GM12878 (cell line): ENCODE measurements at regions not wholly inside any gene's neighbourhood (a gene's known extent, or its start where the extent isn't known, plus 50 kb on each side); places are given as distances from the start of the nearest gene placed in this dataset.

ENCODE experiments used
- ATAC-seq: fragments of 200-7000 bp; cut with Tn5 transposase; 3 replicates; pipeline ENCODE4 v1.9.1; 2020; ENCODE audit warnings: mild to moderate bottlenecking, moderate library complexity
- BruUV-seq: library from RNA; stranded (reverse); fragments of 400-500 nt; replicated peaks from 2 replicates; lab custom pipeline; 2021; lab: Mats Ljungman, UMichigan
- CTCF ChIA-PET: fragments of 300-600 bp; sonication (Branson Sonifier 250); formaldehyde crosslinking; extraction: SDS; loops from one replicate; lab custom pipeline; 2021; ENCODE audit warnings: inconsistent platforms; lab: Yijun Ruan, JAX
- POLR2A ChIA-PET: fragments of 350-600 bp; formaldehyde crosslinking; extraction: SDS; loops from one replicate; lab custom pipeline; 2021; ENCODE audit warnings: inconsistent platforms; lab: Charles Lee
- RAD21 ChIA-PET: fragments of 300-600 bp; sonication (Branson Sonifier 250); formaldehyde crosslinking; loops from one replicate; lab custom pipeline; 2023; ENCODE audit warnings: antibody characterized with exemption; ENCODE audit not compliant: unreplicated experiment; lab: Charles Lee
- SMC1A ChIA-PET: fragments of 300-600 bp; sonication (Branson Sonifier 250); formaldehyde crosslinking; loops from one replicate; lab custom pipeline; 2023; ENCODE audit not compliant: unreplicated experiment, uncharacterized antibody; lab: Charles Lee
- DNase-seq: peaks from one replicate; pipeline ENCODE4 v3.0.0-alpha.2; 2011; ENCODE audit warnings: low read depth, low spot score
- FAIRE-seq: peaks from 3 replicates; lab custom pipeline; 2011; peaks lifted over from hg19 to GRCh38; lab: Jason Lieb, UNC
- H2AFZ ChIP-seq: 2 replicates; pipeline ENCODE4 v1.6.0; 2011; ENCODE audit warnings: low read depth, low read length, control low read depth; ENCODE audit not compliant: control insufficient read depth
- H3K27ac ChIP-seq: 2 replicates; pipeline ENCODE4 v1.5.1; 2011; ENCODE audit warnings: control low read depth; ENCODE audit not compliant: control insufficient read depth, insufficient read depth
- H3K27me3 ChIP-seq, 2 experiments: replicated peaks in 1 of 2; 2 replicates each; pipeline versions ENCODE4 v1.6.0 to v1.6.1; 2011; ENCODE audit warnings: low read length in 1 of 2; ENCODE audit not compliant: control insufficient read depth in 2 of 2, insufficient read depth in 2 of 2
- H3K36me3 ChIP-seq, 2 experiments: 2 replicates each; pipeline ENCODE4 v1.5.1; 2011; ENCODE audit warnings: low read length in 1 of 2; ENCODE audit not compliant: control insufficient read depth in 2 of 2, insufficient read depth in 2 of 2
- H3K4me1 ChIP-seq: 2 replicates; pipeline ENCODE4 v1.6.1; 2011; ENCODE audit warnings: mild to moderate bottlenecking, low read length, moderate library complexity, mixed read lengths; ENCODE audit not compliant: control insufficient read depth, insufficient read depth
- H3K4me2 ChIP-seq: 2 replicates; pipeline ENCODE4 v1.6.0; 2011; ENCODE audit warnings: control low read depth; ENCODE audit not compliant: control insufficient read depth, insufficient read depth
- H3K4me3 ChIP-seq: fragments of 200-600 bp; sonication (generic); 2 replicates; pipeline ENCODE4 v1.5.1; 2016
- H3K79me2 ChIP-seq: 2 replicates; pipeline ENCODE4 v1.6.0; 2011; ENCODE audit warnings: low read length; ENCODE audit not compliant: control insufficient read depth, insufficient read depth
- H3K9ac ChIP-seq: 2 replicates; pipeline ENCODE4 v1.8.0; 2011; ENCODE audit warnings: low read length, control low read depth, mixed read lengths; ENCODE audit not compliant: control insufficient read depth, insufficient read depth
- H3K9me3 ChIP-seq: replicated peaks from 3 replicates; pipeline ENCODE4 v1.5.1; 2011; ENCODE audit warnings: mild to moderate bottlenecking, low read length; ENCODE audit not compliant: control insufficient read depth, insufficient read depth
- H4K20me1 ChIP-seq: 2 replicates; pipeline ENCODE4 v1.6.0; 2011; ENCODE audit not compliant: control insufficient read depth, insufficient read depth
- CREM ChIP-seq: IDR thresholded peaks from 2 replicates; pipeline ENCODE4 v1.6.1; 2014; ENCODE audit warnings: antibody characterized with exemption, low read depth
- E2F4 ChIP-seq: IDR thresholded peaks from 2 replicates; pipeline ENCODE4 v1.6.1; 2012; ENCODE audit warnings: low read depth, low read length, improper control_type of control experiment
- EP300 ChIP-seq, 2 experiments: fragments of 150-350 bp in 1 of 2; IDR thresholded peaks; 2 replicates each; pipeline ENCODE4 v1.6.1; 2011 to 2012; ENCODE audit warnings: low read depth in 2 of 2, low read length in 2 of 2, borderline replicate concordance in 1 of 2, improper control_type of control experiment in 1 of 2, inconsistent platforms in 1 of 2; ENCODE audit not compliant: control insufficient read depth in 1 of 2
- IRF4 ChIP-seq: IDR thresholded peaks from 2 replicates; pipeline ENCODE4 v1.6.1; 2011; ENCODE audit warnings: low read depth, low read length
- KAT2A ChIP-seq: conservative IDR thresholded peaks from 2 replicates; pipeline ENCODE4 v1.6.1; 2011; ENCODE audit warnings: low read depth, low read length; ENCODE audit not compliant: control insufficient read depth
- NBN ChIP-seq: fragments of 450-650 bp; IDR thresholded peaks from 2 replicates; pipeline ENCODE4 v1.6.1; 2016
- NFIC ChIP-seq: IDR thresholded peaks from 2 replicates; pipeline ENCODE4 v1.6.1; 2012; ENCODE audit warnings: low read depth, mild to moderate bottlenecking, inconsistent platforms, low read length, moderate library complexity
- NRF1 ChIP-seq: conservative IDR thresholded peaks from 2 replicates; pipeline ENCODE4 v1.6.1; 2011; ENCODE audit warnings: mild to moderate bottlenecking, low read depth, low read length, improper control_type of control experiment
- PAX8 ChIP-seq: fragments of 450-650 bp; IDR thresholded peaks from 2 replicates; pipeline ENCODE4 v1.6.1; 2017; ENCODE audit warnings: mild to moderate bottlenecking, moderate library complexity
- POLR2AphosphoS2 ChIP-seq: IDR thresholded peaks from 2 replicates; pipeline ENCODE4 v1.6.1; 2011; ENCODE audit warnings: low read depth, mild to moderate bottlenecking, low read length, improper control_type of control experiment, moderate library complexity
- PRDM15 ChIP-seq: fragments of 450-650 bp; formaldehyde crosslinking; IDR thresholded peaks from 2 replicates; pipeline ENCODE4 v1.4.0; 2020; ENCODE audit warnings: mild to moderate bottlenecking, moderate library complexity
- RBBP5 ChIP-seq: fragments of 200-600 bp; sonication (generic); conservative IDR thresholded peaks from 2 replicates; pipeline ENCODE4 v1.6.1; 2016
- RELA ChIP-seq: fragments of 450-650 bp; IDR thresholded peaks from 2 replicates; pipeline ENCODE4 v1.8.0; 2014; ENCODE audit warnings: borderline replicate concordance; ENCODE audit not compliant: partially characterized antibody
- SMAD1 ChIP-seq: fragments of 450-650 bp; IDR thresholded peaks from 2 replicates; pipeline ENCODE4 v1.6.1; 2018; ENCODE audit warnings: mild to moderate bottlenecking, low read depth; ENCODE audit not compliant: partially characterized antibody
- WRNIP1 ChIP-seq: IDR thresholded peaks from 2 replicates; pipeline ENCODE4 v1.6.1; 2011; ENCODE audit warnings: low read depth, low read length, improper control_type of control experiment, borderline replicate concordance
- YY1 ChIP-seq: IDR thresholded peaks from 2 replicates; pipeline ENCODE4 v1.6.1; 2011; ENCODE audit warnings: low read depth, mild to moderate bottlenecking, low read length
- ZNF217 ChIP-seq: fragments of 450-650 bp; IDR thresholded peaks from 2 replicates; pipeline ENCODE4 v1.6.1; 2017; ENCODE audit warnings: antibody characterized with exemption, mild to moderate bottlenecking
- in situ Hi-C: fragments of 300-500 bp; cut with MboI; formaldehyde crosslinking; loops from 9 replicates; pipeline ENCODE4 v1.14.3; 2018; ENCODE audit warnings: mixed read lengths
- intact Hi-C: fragments of 100-400 bp; cut with micrococcal nuclease; formaldehyde crosslinking; loops from one replicate; pipeline ENCODE4 v1.14.2; 2022; ENCODE audit not compliant: unreplicated experiment
- TF ChIP-seq, protein P1 (sequence below): fragments of 450-650 bp; IDR thresholded peaks from 2 replicates; pipeline ENCODE4 v1.6.1; 2016; ENCODE audit warnings: mild to moderate bottlenecking, moderate library complexity, borderline replicate concordance

DNA sequence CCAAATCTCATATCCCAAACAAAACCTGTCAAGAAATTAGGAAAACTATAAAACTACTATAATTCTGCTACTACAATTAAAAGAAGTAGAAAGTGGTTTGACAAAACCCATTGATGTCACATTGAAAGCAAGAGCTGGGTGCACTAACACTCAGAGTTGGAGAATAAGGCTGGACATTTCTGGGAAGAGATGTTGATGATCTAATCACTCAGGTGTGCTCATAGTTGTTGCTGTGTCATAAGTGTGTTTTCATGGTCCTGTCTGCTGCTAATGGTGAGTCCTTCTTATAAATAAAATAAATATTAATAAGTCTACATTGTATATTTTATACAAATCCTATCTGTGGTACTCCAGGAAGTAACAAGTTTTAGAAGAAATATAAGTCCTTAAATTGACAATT, 168.2 kb upstream of the LRP1B start:
- in situ Hi-C loops, result loop anchor here (25.0 kb wide), 1 partner anchor 688 kb away; no protein-coding TSS in a partner anchor
- Histone ChIP-seq H3K9ac (no peak overlapping the region), H3K36me3 (no peaks in the 10 kb centered on the region), H3K4me2 (no peak overlapping the region), H3K4me1 (no peaks in the 10 kb centered on the region), H2AFZ (no peak overlapping the region), H3K9me3 (no peaks in the 10 kb centered on the region), H3K4me3 (no peak overlapping the region), H3K27me3 (no peaks in the 10 kb centered on the region), H3K79me2 (no peaks in the 10 kb centered on the region), H3K27ac (no peak overlapping the region), H4K20me1 (no peaks in the 10 kb centered on the region)
- ATAC-seq, result no peak
- intact Hi-C loops, result loop anchor here (10.0 kb wide), 1 partner anchor 686 kb away; no protein-coding TSS in a partner anchor
- no TSS peak for BruUV-seq
- no peak for FAIRE-seq
- ChIA-PET POLR2A (no interaction called here), CTCF (no interaction called here), RAD21 (no interaction called here), SMC1A (no interaction called here)
- DNase-seq, result no peak
- TF ChIP-seq NBN (no peak), WRNIP1 (no peak), RELA (no peak), KAT2A (no peak), NRF1 (no peak), ZNF217 (no peak), RBBP5 (no peak), NFIC (no peak), CREM (no peak), PAX8 (no peak), POLR2AphosphoS2 (no peak), EP300 (IDR thresholded peaks at IDR 0.05; ENCODE audit: borderline replicate concordance in 1 of 2, control insufficient read depth in 1 of 2, low read depth in 2 of 2, low read length in 2 of 2) (no peak), E2F4 (no peak), PRDM15 (no peak), SMAD1 (no peak), IRF4 (no peak), YY1 (no peak)
- TF ChIP-seq, protein P1, sequence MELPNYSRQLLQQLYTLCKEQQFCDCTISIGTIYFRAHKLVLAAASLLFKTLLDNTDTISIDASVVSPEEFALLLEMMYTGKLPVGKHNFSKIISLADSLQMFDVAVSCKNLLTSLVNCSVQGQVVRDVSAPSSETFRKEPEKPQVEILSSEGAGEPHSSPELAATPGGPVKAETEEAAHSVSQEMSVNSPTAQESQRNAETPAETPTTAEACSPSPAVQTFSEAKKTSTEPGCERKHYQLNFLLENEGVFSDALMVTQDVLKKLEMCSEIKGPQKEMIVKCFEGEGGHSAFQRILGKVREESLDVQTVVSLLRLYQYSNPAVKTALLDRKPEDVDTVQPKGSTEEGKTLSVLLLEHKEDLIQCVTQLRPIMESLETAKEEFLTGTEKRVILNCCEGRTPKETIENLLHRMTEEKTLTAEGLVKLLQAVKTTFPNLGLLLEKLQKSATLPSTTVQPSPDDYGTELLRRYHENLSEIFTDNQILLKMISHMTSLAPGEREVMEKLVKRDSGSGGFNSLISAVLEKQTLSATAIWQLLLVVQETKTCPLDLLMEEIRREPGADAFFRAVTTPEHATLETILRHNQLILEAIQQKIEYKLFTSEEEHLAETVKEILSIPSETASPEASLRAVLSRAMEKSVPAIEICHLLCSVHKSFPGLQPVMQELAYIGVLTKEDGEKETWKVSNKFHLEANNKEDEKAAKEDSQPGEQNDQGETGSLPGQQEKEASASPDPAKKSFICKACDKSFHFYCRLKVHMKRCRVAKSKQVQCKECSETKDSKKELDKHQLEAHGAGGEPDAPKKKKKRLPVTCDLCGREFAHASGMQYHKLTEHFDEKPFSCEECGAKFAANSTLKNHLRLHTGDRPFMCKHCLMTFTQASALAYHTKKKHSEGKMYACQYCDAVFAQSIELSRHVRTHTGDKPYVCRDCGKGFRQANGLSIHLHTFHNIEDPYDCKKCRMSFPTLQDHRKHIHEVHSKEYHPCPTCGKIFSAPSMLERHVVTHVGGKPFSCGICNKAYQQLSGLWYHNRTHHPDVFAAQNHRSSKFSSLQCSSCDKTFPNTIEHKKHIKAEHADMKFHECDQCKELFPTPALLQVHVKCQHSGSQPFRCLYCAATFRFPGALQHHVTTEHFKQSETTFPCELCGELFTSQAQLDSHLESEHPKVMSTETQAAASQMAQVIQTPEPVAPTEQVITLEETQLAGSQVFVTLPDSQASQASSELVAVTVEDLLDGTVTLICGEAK, result no peak
